Central memory CD8-positive, alpha-beta T cell (primary cell): ENCODE measurements at regions not wholly inside any gene's neighbourhood (a gene's known extent, or its start where the extent isn't known, plus 50 kb on each side); places are given as distances from the start of the nearest gene placed in this dataset.
A peak's percentile ranks its signal among the peaks of the same experiment; 100 is the strongest.
"Not testable (repeated sequence)": the region's sequence is repeated elsewhere in the genome, so short reads cannot be mapped to it uniquely, and the experiment has no call there.

Source experiments
- ATAC-seq: fragments of 150-1000 bp; cut with Tn5 transposase; replicated peaks from 2 replicates; pipeline ENCODE4 v1.10.0; 2022; ENCODE audit warnings: mild to moderate bottlenecking, moderate FRiP score, moderate number of reproducible peaks; ENCODE audit not compliant: poor library complexity, severe bottlenecking; ENCODE audit errors: extremely low read depth
- DNase-seq, 2 donors: peaks; one replicate each; pipeline ENCODE4 v3.0.0; 2021; ENCODE audit warnings: low spot score in 2 of 2
- H3K27ac Mint-ChIP-seq: one replicate; pipeline ENCODE4 v1.8.0; 2022; ENCODE audit warnings: low read depth, mild to moderate bottlenecking, moderate library complexity, mixed read lengths
- H3K27me3 Mint-ChIP-seq: one replicate; pipeline ENCODE4 v1.8.0; 2022; ENCODE audit warnings: mixed read lengths
- H3K36me3 Mint-ChIP-seq: one replicate; pipeline ENCODE4 v1.8.0; 2022; ENCODE audit warnings: mild to moderate bottlenecking, moderate library complexity, mixed read lengths; ENCODE audit not compliant: insufficient read depth
- H3K4me1 Mint-ChIP-seq: one replicate; pipeline ENCODE4 v1.8.0; 2022; ENCODE audit warnings: mixed read lengths
- H3K4me3 Mint-ChIP-seq: one replicate; pipeline ENCODE4 v1.8.0; 2022; ENCODE audit warnings: mild to moderate bottlenecking, moderate library complexity, mixed read lengths
- H3K9me3 Mint-ChIP-seq: one replicate; pipeline ENCODE4 v1.8.0; 2022; ENCODE audit warnings: mixed read lengths

- no peak for ATAC-seq
- H3K9me3 Mint-ChIP-seq, result no peaks in the 10 kb centered on the region
- H3K36me3 Mint-ChIP-seq, result no peaks in the 10 kb centered on the region
- H3K4me1 Mint-ChIP-seq, result no peaks in the 10 kb centered on the region
- no peak for DNase-seq
- H3K4me3 Mint-ChIP-seq, result no peak overlapping the region
- H3K27me3 Mint-ChIP-seq, result no peaks in the 10 kb centered on the region
- no peak overlapping the region for H3K27ac Mint-ChIP-seq
Measured at GRCh38 chr7:16958724-16959123, 76.9 kb upstream of the AGR3 start.

GRCh38 chr7:16960337-16960965, 78.7 kb upstream of the AGR3 start:
- DNase-seq (no peak), ATAC-seq (no peak)
- no peaks in the 10 kb centered on the region for H3K27me3 Mint-ChIP-seq

GRCh38 chr7:16961641-16962040, 79.9 kb upstream of the AGR3 start:
- Mint-ChIP-seq H3K27ac (no peak overlapping the region), H3K4me3 (no peak overlapping the region), H3K27me3 (no peaks in the 10 kb centered on the region), H3K36me3 (no peaks in the 10 kb centered on the region), H3K4me1 (no peaks in the 10 kb centered on the region), H3K9me3 (no peaks in the 10 kb centered on the region)
- ATAC-seq, result no peak
- DNase-seq, result no peak

More at GRCh38 chr7:16960337-16960965, 78.7 kb upstream of the AGR3 start:
- H3K4me3 Mint-ChIP-seq, result no peak overlapping the region
- H3K4me1 Mint-ChIP-seq, result no peaks in the 10 kb centered on the region
- no peaks in the 10 kb centered on the region for H3K36me3 Mint-ChIP-seq
- no peak overlapping the region for H3K27ac Mint-ChIP-seq
- no peaks in the 10 kb centered on the region for H3K9me3 Mint-ChIP-seq

- Mint-ChIP-seq H3K4me3 (no peak overlapping the region), H3K9me3 (no peaks in the 10 kb centered on the region), H3K27ac (no peak overlapping the region), H3K4me1 (no peaks in the 10 kb centered on the region), H3K27me3 (peaks cover 2% of the 10 kb centered on the region), H3K36me3 (no peaks in the 10 kb centered on the region)
- DNase-seq (no peak), ATAC-seq (peak; percentile 24)
Measured at GRCh38 chr7:16963044-16963443, 81.3 kb upstream of the AGR3 start.

GRCh38 chr7:16965697-16966096, 83.9 kb upstream of the AGR3 start:
- not testable (repeated sequence) for ATAC-seq, H3K27me3 Mint-ChIP-seq, H3K9me3 Mint-ChIP-seq, DNase-seq, H3K4me3 Mint-ChIP-seq, H3K4me1 Mint-ChIP-seq, H3K27ac Mint-ChIP-seq, H3K36me3 Mint-ChIP-seq

GRCh38 chr7:16967300-16967811, 85.6 kb upstream of the AGR3 start:
- no peaks in the 10 kb centered on the region for H3K36me3 Mint-ChIP-seq
- no peak overlapping the region for H3K27ac Mint-ChIP-seq
- peaks cover 21% of the 10 kb centered on the region for H3K27me3 Mint-ChIP-seq
- no peaks in the 10 kb centered on the region for H3K9me3 Mint-ChIP-seq
- H3K4me3 Mint-ChIP-seq, result no peak overlapping the region
- DNase-seq (no peak), ATAC-seq (no peak)
- H3K4me1 Mint-ChIP-seq, result no peaks in the 10 kb centered on the region

GRCh38 chr7:16970732-16971482, 89.1 kb upstream of the AGR3 start:
- no peak for ATAC-seq
- no peaks in the 10 kb centered on the region for H3K36me3 Mint-ChIP-seq
- H3K27me3 Mint-ChIP-seq, result peaks cover 21% of the 10 kb centered on the region

GRCh38 chr7:16975712-16976111, 93.9 kb upstream of the AGR3 start:
- DNase-seq, result no peak
- Mint-ChIP-seq H3K27me3 (peaks cover 19% of the 10 kb centered on the region), H3K27ac (no peak overlapping the region), H3K9me3 (no peaks in the 10 kb centered on the region), H3K4me3 (no peak overlapping the region), H3K36me3 (no peaks in the 10 kb centered on the region), H3K4me1 (no peaks in the 10 kb centered on the region)
- no peak for ATAC-seq

More at GRCh38 chr7:16970732-16971482, 89.1 kb upstream of the AGR3 start:
- Mint-ChIP-seq H3K9me3 (no peaks in the 10 kb centered on the region), H3K27ac (no peak overlapping the region), H3K4me1 (no peaks in the 10 kb centered on the region), H3K4me3 (no peak overlapping the region)
- no peak for DNase-seq

GRCh38 chr7:16978358-16979244, 96.8 kb upstream of the AGR3 start:
- no peak overlapping the region for H3K27ac Mint-ChIP-seq
- no peaks in the 10 kb centered on the region for H3K9me3 Mint-ChIP-seq
- H3K4me1 Mint-ChIP-seq, result peaks cover 6% of the 10 kb centered on the region
- H3K27me3 Mint-ChIP-seq, result peaks cover 26% of the 10 kb centered on the region
- ATAC-seq (no peak), DNase-seq (no peak)
- no peak overlapping the region for H3K4me3 Mint-ChIP-seq
- H3K36me3 Mint-ChIP-seq, result no peaks in the 10 kb centered on the region

GRCh38 chr7:16980539-16980938, 98.8 kb upstream of the AGR3 start:
- Mint-ChIP-seq H3K27me3 (peaks cover 26% of the 10 kb centered on the region), H3K27ac (no peak overlapping the region), H3K9me3 (no peaks in the 10 kb centered on the region), H3K36me3 (no peaks in the 10 kb centered on the region), H3K4me3 (no peak overlapping the region), H3K4me1 (peaks cover 6% of the 10 kb centered on the region)
- DNase-seq (no peak), ATAC-seq (no peak)

GRCh38 chr7:16982640-16983350, 101.0 kb upstream of the AGR3 start:
- Mint-ChIP-seq H3K4me1 (peaks cover 6% of the 10 kb centered on the region), H3K4me3 (no peak overlapping the region), H3K9me3 (no peaks in the 10 kb centered on the region), H3K27ac (peak overlapping the region; percentile 83), H3K36me3 (no peaks in the 10 kb centered on the region), H3K27me3 (peaks cover 26% of the 10 kb centered on the region)
- no peak for DNase-seq
- ATAC-seq, result peak; percentile 40

- H3K9me3 Mint-ChIP-seq, result no peaks in the 10 kb centered on the region
- H3K27ac Mint-ChIP-seq, result no peak overlapping the region
- H3K4me3 Mint-ChIP-seq, result no peak overlapping the region
- no peaks in the 10 kb centered on the region for H3K36me3 Mint-ChIP-seq
- ATAC-seq (no peak), DNase-seq (no peak)
- peaks cover 26% of the 10 kb centered on the region for H3K27me3 Mint-ChIP-seq
- H3K4me1 Mint-ChIP-seq, result peaks cover 6% of the 10 kb centered on the region
Measured at GRCh38 chr7:16984375-16984774, 102.6 kb upstream of the AGR3 start.
